Endothelial cell of umbilical vein (primary cell): ENCODE measurements at regions not wholly inside any gene's neighbourhood (a gene's known extent, or its start where the extent isn't known, plus 50 kb on each side); places are given as distances from the start of the nearest gene placed in this dataset.

Source experiments
- BruUV-seq: library from RNA; stranded (reverse); fragments of 400-500 nt; replicated peaks from 2 replicates; lab custom pipeline; 2021; lab: Mats Ljungman, UMichigan
- CTCF ChIA-PET: fragments of 300-600, 350-600 bp; sonication (Branson Sonifier 250); formaldehyde crosslinking; loops from one replicate; lab custom pipeline; 2021; ENCODE audit warnings: antibody characterized with exemption, inconsistent platforms; lab: Charles Lee
- POLR2A ChIA-PET: fragments of 300-600, 350-600 bp; sonication (Branson Sonifier 250); formaldehyde crosslinking; loops from one replicate; lab custom pipeline; 2021; ENCODE audit warnings: antibody characterized with exemption, inconsistent platforms; lab: Charles Lee
- DNase-seq: peaks from one replicate; pipeline ENCODE4 v3.0.0-alpha.2; 2011; ENCODE audit warnings: low read depth, low spot score
- FAIRE-seq: peaks from 2 replicates; lab custom pipeline; 2011; peaks lifted over from hg19 to GRCh38; lab: Jason Lieb, UNC
- H2AFZ ChIP-seq: 2 replicates; pipeline ENCODE4 v1.6.0; 2012; ENCODE audit warnings: low read depth, low read length, control low read depth, inconsistent platforms
- H3K27ac ChIP-seq: 2 replicates; pipeline ENCODE4 v1.5.1; 2011; ENCODE audit warnings: low read depth, mild to moderate bottlenecking, control low read depth, low read length, moderate library complexity; ENCODE audit not compliant: insufficient read depth
- H3K27me3 ChIP-seq, 2 experiments: 2 replicates each; pipeline versions ENCODE4 v1.6.0 to v1.6.1; 2011; ENCODE audit warnings: low read length in 2 of 2, mixed read lengths in 1 of 2; ENCODE audit not compliant: control insufficient read depth in 2 of 2, insufficient read depth in 2 of 2
- H3K36me3 ChIP-seq, 2 experiments: 2 replicates in 1 of 2; 3 replicates in 1 of 2; pipeline ENCODE4 v1.5.1; 2011; ENCODE audit warnings: low read length in 2 of 2, mild to moderate bottlenecking in 1 of 2, moderate library complexity in 1 of 2; ENCODE audit not compliant: control insufficient read depth in 2 of 2, insufficient read depth in 2 of 2; ENCODE audit errors: extremely low read depth in 1 of 2
- H3K4me1 ChIP-seq: 3 replicates; pipeline ENCODE4 v1.5.1; 2011; ENCODE audit warnings: mild to moderate bottlenecking, low read length; ENCODE audit not compliant: control insufficient read depth, insufficient read depth; ENCODE audit errors: extremely low read depth
- H3K4me2 ChIP-seq: 2 replicates; pipeline ENCODE4 v1.6.1; 2011; ENCODE audit warnings: low read length, control low read depth, mixed read lengths; ENCODE audit not compliant: insufficient read depth
- H3K4me3 ChIP-seq, 3 experiments: fragments of 200-600 bp in 1 of 3; sonication (generic), shearing (Covaris generic) in 1 of 3; replicated peaks in 1 of 3; 2 replicates each; pipeline ENCODE4 v1.5.1; 2011 to 2016; ENCODE audit warnings: control low read depth in 3 of 3, low read length in 3 of 3, mild to moderate bottlenecking in 2 of 3, inconsistent platforms in 1 of 3, low read depth in 1 of 3, moderate library complexity in 1 of 3; ENCODE audit not compliant: insufficient read depth in 1 of 3
- H3K79me2 ChIP-seq: 2 replicates; pipeline ENCODE4 v1.6.0; 2012; ENCODE audit warnings: low read length, inconsistent platforms; ENCODE audit not compliant: control insufficient read depth, insufficient read depth
- H3K9ac ChIP-seq: replicated peaks from 2 replicates; pipeline ENCODE3; 2011; ENCODE audit warnings: low read length, control low read depth; ENCODE audit not compliant: insufficient read depth; ENCODE audit errors: extremely low read depth
- H3K9me1 ChIP-seq: replicated peaks from 3 replicates; pipeline ENCODE4 v1.6.0; 2011; ENCODE audit warnings: mild to moderate bottlenecking, low read length; ENCODE audit not compliant: control insufficient read depth, insufficient read depth; ENCODE audit errors: extremely low read depth
- H3K9me3 ChIP-seq: replicated peaks from 2 replicates; pipeline ENCODE4 v1.5.1; 2012; ENCODE audit warnings: low read length, inconsistent platforms; ENCODE audit not compliant: control insufficient read depth, insufficient read depth
- H4K20me1 ChIP-seq: replicated peaks from 2 replicates; pipeline ENCODE3; 2011; ENCODE audit warnings: mild to moderate bottlenecking, low read length; ENCODE audit not compliant: control insufficient read depth, insufficient read depth; ENCODE audit errors: extremely low read depth
- EZH2 ChIP-seq: IDR thresholded peaks from 2 replicates; pipeline ENCODE4 v1.6.1; 2012; ENCODE audit warnings: borderline replicate concordance, low read depth, mild to moderate bottlenecking, moderate library complexity, low read length, inconsistent platforms; ENCODE audit not compliant: severe bottlenecking
- FOS ChIP-seq: IDR thresholded peaks from 2 replicates; pipeline ENCODE4 v1.6.1; 2011; ENCODE audit warnings: mild to moderate bottlenecking, low read length, moderate library complexity, borderline replicate concordance; ENCODE audit not compliant: insufficient read depth
- GATA2 ChIP-seq: IDR thresholded peaks from 2 replicates; pipeline ENCODE4 v1.7.0; 2011; ENCODE audit warnings: low read depth, mild to moderate bottlenecking, moderate library complexity, mixed read lengths, low read length; ENCODE audit not compliant: insufficient read length, insufficient read depth
- JUN ChIP-seq: IDR thresholded peaks from 2 replicates; pipeline ENCODE4 v1.6.1; 2011; ENCODE audit warnings: borderline replicate concordance, low read depth; ENCODE audit not compliant: insufficient read length, insufficient read depth
- MYC ChIP-seq: IDR thresholded peaks from one replicate; pipeline ENCODE4 v1.6.1; 2011; ENCODE audit warnings: mild to moderate bottlenecking, low read depth, low read length
- POLR2AphosphoS5 ChIP-seq: IDR thresholded peaks from 2 replicates; pipeline ENCODE4 v1.6.1; 2012; ENCODE audit warnings: low read depth, mild to moderate bottlenecking, control low read depth, low read length, moderate library complexity; ENCODE audit not compliant: insufficient read depth
- dilution Hi-C: fragments of 300-500 bp; cut with MboI; formaldehyde crosslinking; loops from one replicate; pipeline ENCODE4 v1.15.0; 2019; ENCODE audit warnings: low sequenced_read_pairs; ENCODE audit not compliant: extremely low pct_ligation_motif_present
- intact Hi-C: fragments of 100-400 bp; cut with micrococcal nuclease; formaldehyde crosslinking; loops from one replicate; pipeline ENCODE4 v1.10.0; 2022
- TF ChIP-seq, protein P1 (sequence below), 2 donors: IDR thresholded peaks; 1 replicate in 1 of 2; 2 replicates in 1 of 2; pipeline ENCODE4 v1.5.1; 2011; ENCODE audit warnings: low read length in 2 of 2, mild to moderate bottlenecking in 2 of 2, moderate library complexity in 2 of 2, control low read depth in 1 of 2, inconsistent platforms in 1 of 2, low read depth in 1 of 2; ENCODE audit not compliant: insufficient read depth in 1 of 2; ENCODE audit errors: extremely low read depth in 1 of 2
- TF ChIP-seq, protein P2 (sequence below): IDR thresholded peaks from 2 replicates; pipeline ENCODE4 v1.6.1; 2011; ENCODE audit not compliant: insufficient read depth, insufficient read length

DNA sequence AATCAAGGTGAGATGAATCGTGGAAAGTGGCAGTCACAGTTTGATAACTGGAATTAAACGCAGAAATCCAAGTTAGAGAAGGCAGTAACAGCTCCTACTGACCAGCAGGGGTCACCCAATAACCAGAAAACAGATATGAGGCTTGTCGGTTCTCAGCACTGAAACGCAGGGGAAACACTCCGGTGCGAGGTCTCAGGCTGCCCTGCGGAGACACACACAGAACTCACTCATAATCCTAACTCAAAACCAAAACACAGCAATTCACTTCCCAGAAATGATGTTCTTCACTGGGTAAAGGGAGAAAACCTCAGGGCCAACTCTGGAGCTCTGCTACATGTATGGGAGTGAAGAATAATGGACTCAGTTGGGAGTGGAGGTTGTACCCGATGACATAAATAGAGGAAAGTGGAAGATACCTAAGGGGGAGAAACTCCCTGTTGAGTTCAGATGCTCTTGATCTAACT lies 384.4 kb downstream of the RAPGEF2 start:
- Histone ChIP-seq H3K4me1 (no peaks in the 10 kb centered on the region), H3K9me3 (no peaks in the 10 kb centered on the region), H3K79me2 (no peaks in the 10 kb centered on the region), H3K9ac (no peak overlapping the region), H3K27me3 (peaks cover 18 to 29% of the 10 kb centered on the region in 2 experiments), H2AFZ (no peak overlapping the region), H3K4me3 (no peak overlapping the region), H3K27ac (no peak overlapping the region), H3K9me1 (no peaks in the 10 kb centered on the region), H4K20me1 (no peaks in the 10 kb centered on the region), H3K36me3 (no peaks in the 10 kb centered on the region), H3K4me2 (no peak overlapping the region)
- TF ChIP-seq, protein P1, sequence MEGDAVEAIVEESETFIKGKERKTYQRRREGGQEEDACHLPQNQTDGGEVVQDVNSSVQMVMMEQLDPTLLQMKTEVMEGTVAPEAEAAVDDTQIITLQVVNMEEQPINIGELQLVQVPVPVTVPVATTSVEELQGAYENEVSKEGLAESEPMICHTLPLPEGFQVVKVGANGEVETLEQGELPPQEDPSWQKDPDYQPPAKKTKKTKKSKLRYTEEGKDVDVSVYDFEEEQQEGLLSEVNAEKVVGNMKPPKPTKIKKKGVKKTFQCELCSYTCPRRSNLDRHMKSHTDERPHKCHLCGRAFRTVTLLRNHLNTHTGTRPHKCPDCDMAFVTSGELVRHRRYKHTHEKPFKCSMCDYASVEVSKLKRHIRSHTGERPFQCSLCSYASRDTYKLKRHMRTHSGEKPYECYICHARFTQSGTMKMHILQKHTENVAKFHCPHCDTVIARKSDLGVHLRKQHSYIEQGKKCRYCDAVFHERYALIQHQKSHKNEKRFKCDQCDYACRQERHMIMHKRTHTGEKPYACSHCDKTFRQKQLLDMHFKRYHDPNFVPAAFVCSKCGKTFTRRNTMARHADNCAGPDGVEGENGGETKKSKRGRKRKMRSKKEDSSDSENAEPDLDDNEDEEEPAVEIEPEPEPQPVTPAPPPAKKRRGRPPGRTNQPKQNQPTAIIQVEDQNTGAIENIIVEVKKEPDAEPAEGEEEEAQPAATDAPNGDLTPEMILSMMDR (IDR thresholded peaks at IDR 0.05; ENCODE audit: extremely low read depth in 1 of 2, insufficient read depth in 1 of 2, low read depth in 1 of 2, low read length in 2 of 2): peak; percentile 68 to 70
- TF ChIP-seq, protein P2, sequence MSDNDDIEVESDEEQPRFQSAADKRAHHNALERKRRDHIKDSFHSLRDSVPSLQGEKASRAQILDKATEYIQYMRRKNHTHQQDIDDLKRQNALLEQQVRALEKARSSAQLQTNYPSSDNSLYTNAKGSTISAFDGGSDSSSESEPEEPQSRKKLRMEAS: no peak
- dilution Hi-C loops (no loop called here), intact Hi-C loops (loop anchor here (1.0 to 10.0 kb wide), 4 partner anchors 277 to 1837 kb away; no protein-coding TSS in a partner anchor)
- peak; percentile 83 for FAIRE-seq
- ChIA-PET POLR2A (no interaction called here), CTCF (interaction anchor here (0.6 to 4.0 kb wide), 14 partner anchors 9 to 1768 kb away, joined by 3 to 26 read pairs (median 6); no protein-coding TSS in a partner anchor)
- no TSS peak for BruUV-seq
- peak; percentile 65 for DNase-seq

DNA sequence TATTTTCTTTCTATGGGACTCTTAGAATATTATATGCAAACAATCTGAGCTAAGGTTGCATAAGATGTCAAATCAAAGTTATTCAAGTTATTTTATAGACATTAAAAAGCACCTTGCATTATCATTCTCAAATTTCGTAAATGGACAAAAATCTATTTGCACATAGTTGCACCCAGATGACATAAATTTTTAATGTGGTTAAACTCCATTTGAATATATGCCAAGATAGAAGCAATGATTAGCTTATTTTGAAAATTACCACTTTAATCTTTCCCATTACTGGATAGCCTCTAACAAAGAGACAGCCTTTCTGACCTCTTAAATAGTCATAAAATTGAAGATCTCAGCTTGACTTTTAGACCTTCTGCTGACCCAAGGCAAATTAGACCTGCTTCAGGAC lies 386.8 kb downstream of the RAPGEF2 start:
- H3K9me1 ChIP-seq: no peaks in the 10 kb centered on the region
- H3K36me3 ChIP-seq: no peaks in the 10 kb centered on the region
- no peaks in the 10 kb centered on the region for H3K9me3 ChIP-seq
- peaks cover 23 to 24% of the 10 kb centered on the region in 2 experiments for H3K27me3 ChIP-seq
- no peak for FAIRE-seq
- no TSS peak for BruUV-seq
- TF ChIP-seq FOS (no peak), MYC (no peak), GATA2 (no peak), JUN (no peak), EZH2 (no peak), POLR2AphosphoS5 (no peak)
- TF ChIP-seq, protein P1 (IDR thresholded peaks at IDR 0.05; ENCODE audit: extremely low read depth in 1 of 2, insufficient read depth in 1 of 2, low read depth in 1 of 2, low read length in 2 of 2): no peak
- TF ChIP-seq, protein P2: no peak
- POLR2A ChIA-PET: no interaction called here
- H3K9ac ChIP-seq: no peak overlapping the region
- H4K20me1 ChIP-seq: no peaks in the 10 kb centered on the region
- no peak overlapping the region for H3K27ac ChIP-seq
- dilution Hi-C loops (no loop called here), intact Hi-C loops (loop anchor here (10.0 kb wide), 2 partner anchors 1765 to 1835 kb away; no protein-coding TSS in a partner anchor)
- no peak overlapping the region for H3K4me3 ChIP-seq
- H3K4me2 ChIP-seq: no peak overlapping the region
- no peaks in the 10 kb centered on the region for H3K79me2 ChIP-seq
- no peaks in the 10 kb centered on the region for H3K4me1 ChIP-seq
- DNase-seq: no peak
- no peak overlapping the region for H2AFZ ChIP-seq
- CTCF ChIA-PET: no interaction called here
